Adrenal gland (tissue), 9 donors: ENCODE measurements at regions not wholly inside any gene's neighbourhood (a gene's known extent, or its start where the extent isn't known, plus 50 kb on each side); places are given as distances from the start of the nearest gene placed in this dataset.

ENCODE experiments used
- DNase-seq, 7 donors: peaks; one replicate each; pipeline ENCODE4 v3.0.0-alpha.2; 2019 to 2020
- H3K27ac ChIP-seq, 5 donors: fragments of 200-600 bp; sonication (generic) in 4 of 5; 1 replicate in 3 of 5; 2 replicates in 2 of 5; pipeline versions ENCODE4 v1.5.1 to v1.8.0; 2016 to 2020; ENCODE audit warnings: mild to moderate bottlenecking in 1 of 5
- H3K27me3 ChIP-seq: fragments of 200-600 bp; 2 replicates; pipeline ENCODE4 v1.8.0; 2021
- H3K36me3 ChIP-seq, 2 donors: fragments of 200-600 bp; replicated peaks in 1 of 2; 1 replicate in 1 of 2; 2 replicates in 1 of 2; pipeline versions ENCODE4 v1.5.1 to v1.8.0; 2018 to 2022
- H3K4me1 ChIP-seq, 2 donors: fragments of 200-600 bp; replicated peaks in 1 of 2; 1 replicate in 1 of 2; 2 replicates in 1 of 2; pipeline versions ENCODE4 v1.5.1 to v1.8.0; 2018 to 2021
- H3K4me3 ChIP-seq, 4 donors: fragments of 200-600 bp; sonication (generic) in 3 of 4; one replicate each; pipeline ENCODE4 v1.5.1; 2016 to 2018
- H3K9me3 ChIP-seq, 3 donors: fragments of 200-600 bp; sonication (generic) in 1 of 3; replicated peaks in 1 of 3; 1 replicate in 2 of 3; 2 replicates in 1 of 3; pipeline versions ENCODE4 v1.5.1 to v1.8.0; 2016 to 2021
- CTCF ChIP-seq, 6 experiments: fragments of 450-650 bp in 4 of 6; fragments of 200-600 bp in 2 of 6; sonication (generic) in 1 of 6; IDR thresholded peaks; 1 replicate in 5 of 6; 2 replicates in 1 of 6; pipeline versions ENCODE4 v1.5.1 to v1.8.0; 2016 to 2021; ENCODE audit warnings: antibody characterized with exemption in 6 of 6, mild to moderate bottlenecking in 2 of 6, moderate library complexity in 1 of 6
- POLR2A ChIP-seq, 2 donors: fragments of 450-650 bp; IDR thresholded peaks; one replicate each; pipeline ENCODE4 v1.6.1; 2017; ENCODE audit warnings: antibody characterized with exemption in 2 of 2, mild to moderate bottlenecking in 2 of 2, moderate library complexity in 1 of 2
- WGBS, 4 donors: extraction: QIAGEN DNeasy Blood & Tissue Kit in 2 of 4; methylation state at CpG; one replicate each; pipeline versions ENCODE4 v1.1.5 to v1.1.7; 2013 to 2017; 5-methylcytosine and 5-hydroxymethylcytosine counted together
- intact Hi-C, 2 donors: fragments of 100-400 bp; cut with DNase I; formaldehyde crosslinking; loops; one replicate each; pipeline versions ENCODE4 v1.14.1 to v1.15.0; 2022 to 2023
- donor health status: healthy with polysubstance abuse.
- donor health status: Bipolar disorder and iron deficiency.
- donor health status: DM: yes; HTN: yes; CAD: no.
- donor health status: DM: no; HTN: no; CAD: no.
- donor health status: DM: no; HTN: no; CAD: no.

GRCh38 chr20:17868700-17869231 lies 99.8 kb downstream of the SNX5 start:
- no peak overlapping the region for H3K27ac ChIP-seq
- H3K9me3 ChIP-seq, result no peaks in the 10 kb centered on the region
- TF ChIP-seq POLR2A (IDR thresholded peaks at IDR 0.05), result no peak
- no peak for TF ChIP-seq CTCF (IDR thresholded peaks at IDR 0.05)
- H3K4me3 ChIP-seq, result no peak overlapping the region
- DNase-seq, result no peak
- 54 to 86% (median 85%) methylated on average over 4 of the region's 4 CpGs for WGBS, 4 donors
- intact Hi-C loops, result no loop called here
- no peaks in the 10 kb centered on the region for H3K36me3 ChIP-seq
- H3K27me3 ChIP-seq, result no peaks in the 10 kb centered on the region
- peaks cover 7 to 10% of the 10 kb centered on the region in 2 donors for H3K4me1 ChIP-seq

GRCh38 chr20:17868151-17868550 lies 100.4 kb downstream of the SNX5 start:
- intact Hi-C loops, result no loop called here
- Histone ChIP-seq H3K9me3 (no peaks in the 10 kb centered on the region), H3K36me3 (no peaks in the 10 kb centered on the region), H3K4me1 (peaks cover 5 to 10% of the 10 kb centered on the region in 2 donors), H3K4me3 (no peak overlapping the region), H3K27ac (no peak overlapping the region), H3K27me3 (no peaks in the 10 kb centered on the region)
- TF ChIP-seq POLR2A (IDR thresholded peaks at IDR 0.05), result no peak
- no peak for TF ChIP-seq CTCF (IDR thresholded peaks at IDR 0.05)
- no peak for DNase-seq
- WGBS, 4 donors, result 58 to 78% (median 61%) methylated on average over 4 of the region's 4 CpGs

- H3K27ac ChIP-seq, result no peak overlapping the region
- no peaks in the 10 kb centered on the region for H3K9me3 ChIP-seq
- WGBS, 4 donors, result 44 to 65% (median 58%) methylated on average over 7 to 10 of the region's 10 CpGs
- intact Hi-C loops, result no loop called here
- H3K4me1 ChIP-seq, result peaks cover 8 to 14% of the 10 kb centered on the region in 2 donors
- H3K36me3 ChIP-seq, result no peaks in the 10 kb centered on the region
- no peak for DNase-seq
- no peak for TF ChIP-seq CTCF (IDR thresholded peaks at IDR 0.05)
- TF ChIP-seq POLR2A (IDR thresholded peaks at IDR 0.05), result no peak
- H3K4me3 ChIP-seq, result no peak overlapping the region
- no peaks in the 10 kb centered on the region for H3K27me3 ChIP-seq
These were observed 101.3 kb downstream of the SNX5 start for GRCh38 chr20:17867131-17867925.

- WGBS, 4 donors, result 85 to 90% (median 87%) methylated on average over 7 of the region's 7 CpGs
These were observed 102.2 kb downstream of the SNX5 start for GRCh38 chr20:17866234-17867001.

More at GRCh38 chr20:17866234-17867001, 102.2 kb downstream of the SNX5 start:
- intact Hi-C loops, result no loop called here
- H3K4me3 ChIP-seq, result no peak overlapping the region
- TF ChIP-seq POLR2A (IDR thresholded peaks at IDR 0.05), result no peak
- TF ChIP-seq CTCF (IDR thresholded peaks at IDR 0.05), result no peak
- H3K27ac ChIP-seq, result no peak overlapping the region
- no peaks in the 10 kb centered on the region for H3K36me3 ChIP-seq
- peaks cover 8 to 14% of the 10 kb centered on the region in 2 donors for H3K4me1 ChIP-seq
- no peaks in the 10 kb centered on the region for H3K9me3 ChIP-seq
- no peak for DNase-seq
- no peaks in the 10 kb centered on the region for H3K27me3 ChIP-seq
